Transverse colon (tissue), 4 donors: ENCODE measurements at regions not wholly inside any gene's neighbourhood (a gene's known extent, or its start where the extent isn't known, plus 50 kb on each side); places are given as distances from the start of the nearest gene placed in this dataset.

ENCODE experiments used
- CTCF ChIP-seq, 5 experiments: fragments of 200-600 bp in 3 of 5; fragments of 450-650 bp in 2 of 5; sonication (generic) in 3 of 5; IDR thresholded peaks; 1 replicate in 2 of 5; 2 replicates in 3 of 5; pipeline ENCODE4 v1.5.1; 2016 to 2017; ENCODE audit warnings: antibody characterized with exemption in 5 of 5, inconsistent platforms in 3 of 5, mild to moderate bottlenecking in 2 of 5, moderate library complexity in 1 of 5
- EP300 ChIP-seq: sonication (generic); formaldehyde crosslinking; IDR thresholded peaks from one replicate; pipeline ENCODE4 v1.6.1; 2017; ENCODE audit warnings: antibody characterized with exemption, low read depth
- POLR2A ChIP-seq: fragments of 450-650 bp; IDR thresholded peaks from one replicate; pipeline ENCODE4 v1.6.1; 2016; ENCODE audit warnings: antibody characterized with exemption, mild to moderate bottlenecking, moderate library complexity
- POLR2AphosphoS5 ChIP-seq, 3 donors: sonication (generic); formaldehyde crosslinking; IDR thresholded peaks; one replicate each; pipeline ENCODE4 v1.6.1; 2016; ENCODE audit warnings: antibody characterized with exemption in 3 of 3

- no peak for TF ChIP-seq CTCF (IDR thresholded peaks at IDR 0.05)
- no peak for TF ChIP-seq EP300
- TF ChIP-seq POLR2A: no peak
- no peak for TF ChIP-seq POLR2AphosphoS5 (IDR thresholded peaks at IDR 0.05)
Observed at GRCh38 chr17:36837939-36838272, 99.4 kb upstream of the LHX1 start.
